GM19025 (cell line): ENCODE measurements at regions not wholly inside any gene's neighbourhood (a gene's known extent, or its start where the extent isn't known, plus 50 kb on each side); places are given as distances from the start of the nearest gene placed in this dataset.
"Not testable (repeated sequence)": the region's sequence is repeated elsewhere in the genome, so short reads cannot be mapped to it uniquely, and the experiment has no call there.

Source experiments
- ATAC-seq: cut with Tn5 transposase; IDR thresholded peaks from one replicate; pipeline ENCODE4 v1.9.1; 2021; ENCODE audit warnings: mild to moderate bottlenecking, low read depth, moderate library complexity; ENCODE audit not compliant: unreplicated experiment

- not testable (repeated sequence) for ATAC-seq
Observed at GRCh38 chr4:74505355-74505978, 60.5 kb downstream of the AREG start.

GRCh38 chr4:74509363-74509762 lies 64.4 kb downstream of the AREG start:
- not testable (repeated sequence) for ATAC-seq

GRCh38 chr4:74516303-74516702 lies 71.4 kb downstream of the AREG start:
- ATAC-seq = no peak

- no peak for ATAC-seq
Observed at GRCh38 chr4:74517996-74518395, 73.1 kb downstream of the AREG start.

- ATAC-seq = no peak
Observed at GRCh38 chr4:74522251-74522991, 77.5 kb downstream of the AREG start.

- no peak for ATAC-seq
Observed at GRCh38 chr4:74523096-74523495, 78.2 kb downstream of the AREG start.

GRCh38 chr4:74524985-74525384 lies 80.0 kb downstream of the AREG start:
- no peak for ATAC-seq

- ATAC-seq = no peak
Observed at GRCh38 chr4:74527049-74527448, 82.1 kb downstream of the AREG start.

- no peak for ATAC-seq
Observed at GRCh38 chr4:74528178-74528577, 83.2 kb downstream of the AREG start.

- no peak for ATAC-seq
Observed at GRCh38 chr4:74529284-74530041, 84.5 kb downstream of the AREG start.

- ATAC-seq = peak; percentile 88
Observed at GRCh38 chr4:74531963-74532794, 87.2 kb downstream of the AREG start.

GRCh38 chr4:74534121-74534520 lies 89.2 kb downstream of the AREG start:
- no peak for ATAC-seq

- ATAC-seq = no peak
Observed at GRCh38 chr4:74534936-74535335, 90.0 kb downstream of the AREG start.

GRCh38 chr4:74535512-74535911 lies 90.6 kb downstream of the AREG start:
- ATAC-seq = no peak

- no peak for ATAC-seq
Observed at GRCh38 chr4:74536557-74536956, 91.6 kb downstream of the AREG start.

- ATAC-seq = no peak
Observed at GRCh38 chr4:74537459-74537858, 92.5 kb downstream of the AREG start.

GRCh38 chr4:74539044-74539790 lies 94.3 kb downstream of the AREG start:
- no peak for ATAC-seq

GRCh38 chr4:74540193-74540592 lies 95.3 kb downstream of the AREG start:
- ATAC-seq = no peak

GRCh38 chr4:74541667-74542066 lies 96.7 kb downstream of the AREG start:
- ATAC-seq = no peak

GRCh38 chr4:74543231-74543781 lies 98.4 kb downstream of the AREG start:
- peak; percentile 85 for ATAC-seq
